IPS-NIHi7 (cell line): ENCODE measurements at regions not wholly inside any gene's neighbourhood (a gene's known extent, or its start where the extent isn't known, plus 50 kb on each side); places are given as distances from the start of the nearest gene placed in this dataset.
"Not testable (repeated sequence)": the region's sequence is repeated elsewhere in the genome, so short reads cannot be mapped to it uniquely, and the experiment has no call there.

Experiments
- DNase-seq: peaks from one replicate; pipeline ENCODE4 v3.0.0; 2012; ENCODE audit warnings: mixed read lengths; ENCODE audit errors: extremely low spot score

DNA sequence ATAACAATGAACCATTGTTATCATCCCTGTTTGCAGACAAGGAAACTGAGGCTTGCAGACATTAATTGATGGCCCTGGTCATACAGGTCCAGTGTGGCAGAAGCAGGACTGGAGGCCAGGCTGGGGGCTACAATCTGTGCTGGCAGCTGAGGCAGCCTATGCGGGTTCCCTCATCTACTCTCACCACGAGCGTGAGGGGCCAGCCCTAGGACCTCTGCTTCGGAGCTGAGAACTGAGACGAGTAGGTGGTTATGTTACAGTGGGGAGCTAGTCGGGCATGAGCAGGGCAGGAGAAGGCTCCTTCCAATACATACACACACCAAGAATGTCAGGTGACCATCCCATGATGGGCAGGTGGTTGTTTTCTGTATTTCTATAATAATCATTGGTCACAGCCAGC lies 82.2 kb upstream of the ASB18 start:
- DNase-seq: no peak

DNA sequence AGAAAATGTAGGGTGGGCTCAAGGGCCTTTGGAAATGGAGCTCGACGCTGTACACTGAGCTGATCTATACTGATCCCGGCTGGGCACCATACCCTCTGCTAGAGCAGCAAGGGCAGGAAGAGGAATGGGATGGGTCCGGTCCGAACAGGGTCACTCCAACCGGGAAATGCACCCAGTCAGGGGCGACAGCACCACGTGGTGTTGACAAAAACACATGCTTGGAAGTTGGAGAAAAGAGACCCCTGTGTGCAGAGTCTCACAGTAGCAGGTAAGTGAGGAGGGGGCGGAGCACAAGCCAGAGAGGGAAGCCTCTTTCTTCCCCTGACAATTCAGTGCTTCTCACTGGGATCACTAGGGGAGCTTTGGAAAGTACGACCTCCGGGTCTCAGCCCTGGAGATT lies 84.1 kb upstream of the ASB18 start:
- DNase-seq: no peak

DNA sequence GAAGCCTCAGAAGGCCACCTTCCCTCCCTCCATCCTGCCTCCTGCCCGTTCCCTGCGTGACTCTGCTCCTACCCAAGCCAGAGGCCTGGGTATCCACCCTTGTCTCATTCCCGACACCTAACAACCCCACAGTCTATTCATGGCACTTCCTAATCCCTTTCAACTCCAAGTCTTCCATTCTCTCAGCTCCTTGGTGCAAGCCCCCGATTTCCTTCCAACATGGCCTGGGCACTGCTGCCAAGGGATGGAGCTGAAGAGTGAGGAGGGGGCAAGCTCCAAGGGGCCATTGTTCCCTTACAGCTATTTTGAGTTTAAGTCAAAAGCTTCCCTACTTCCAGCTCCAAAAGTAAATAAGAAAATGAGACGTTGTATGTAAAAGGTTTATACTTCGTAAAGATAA lies 84.8 kb upstream of the ASB18 start:
- DNase-seq: no peak

DNA sequence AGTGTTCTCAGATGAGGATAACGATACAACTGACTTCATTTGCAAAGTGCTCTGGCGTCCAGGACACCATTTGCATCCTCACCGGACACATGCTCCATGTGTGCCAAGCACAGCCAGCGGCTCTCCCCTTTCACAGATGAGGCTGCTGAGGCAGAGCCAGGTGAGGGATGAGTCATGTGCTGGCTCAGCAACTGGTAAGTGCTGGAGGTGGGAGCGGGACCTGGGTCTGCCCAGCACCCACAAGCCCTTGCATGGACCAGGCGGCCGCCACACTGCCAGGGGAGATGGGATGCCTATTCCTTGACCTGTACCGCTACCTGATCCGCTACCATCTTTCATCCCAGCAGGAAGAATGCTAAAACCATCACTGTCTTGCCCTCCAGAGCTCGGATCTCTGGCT lies 86.2 kb upstream of the ASB18 start:
- DNase-seq: no peak

DNA sequence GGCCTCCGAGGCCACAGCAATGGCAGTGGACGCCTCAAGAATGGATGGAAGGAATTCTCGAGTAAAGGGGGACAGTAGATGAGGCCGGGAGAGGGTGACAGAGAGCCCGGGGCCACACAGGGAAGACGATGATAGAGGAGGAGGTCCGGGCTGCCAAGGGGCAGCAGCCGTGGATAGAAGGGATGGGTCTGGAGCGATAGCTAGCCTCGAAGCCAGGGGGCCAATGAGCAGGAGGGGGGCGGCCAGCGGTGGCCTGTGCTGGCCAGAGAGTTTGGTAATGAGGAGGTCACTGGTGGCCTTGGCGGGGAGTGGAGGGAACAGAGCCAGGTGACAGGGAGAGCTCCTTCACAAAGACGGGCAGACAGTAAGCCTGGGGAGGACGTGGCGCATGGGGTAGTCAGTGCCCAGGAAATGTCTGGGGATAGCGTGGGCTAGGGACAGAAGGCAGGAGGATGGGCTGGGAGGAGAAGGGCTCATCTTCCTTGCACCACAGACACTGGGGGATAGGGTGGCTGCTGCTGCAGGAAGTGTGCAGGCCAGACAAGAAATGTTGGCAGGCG lies 87.8 kb upstream of the ASB18 start:
- no peak for DNase-seq

DNA sequence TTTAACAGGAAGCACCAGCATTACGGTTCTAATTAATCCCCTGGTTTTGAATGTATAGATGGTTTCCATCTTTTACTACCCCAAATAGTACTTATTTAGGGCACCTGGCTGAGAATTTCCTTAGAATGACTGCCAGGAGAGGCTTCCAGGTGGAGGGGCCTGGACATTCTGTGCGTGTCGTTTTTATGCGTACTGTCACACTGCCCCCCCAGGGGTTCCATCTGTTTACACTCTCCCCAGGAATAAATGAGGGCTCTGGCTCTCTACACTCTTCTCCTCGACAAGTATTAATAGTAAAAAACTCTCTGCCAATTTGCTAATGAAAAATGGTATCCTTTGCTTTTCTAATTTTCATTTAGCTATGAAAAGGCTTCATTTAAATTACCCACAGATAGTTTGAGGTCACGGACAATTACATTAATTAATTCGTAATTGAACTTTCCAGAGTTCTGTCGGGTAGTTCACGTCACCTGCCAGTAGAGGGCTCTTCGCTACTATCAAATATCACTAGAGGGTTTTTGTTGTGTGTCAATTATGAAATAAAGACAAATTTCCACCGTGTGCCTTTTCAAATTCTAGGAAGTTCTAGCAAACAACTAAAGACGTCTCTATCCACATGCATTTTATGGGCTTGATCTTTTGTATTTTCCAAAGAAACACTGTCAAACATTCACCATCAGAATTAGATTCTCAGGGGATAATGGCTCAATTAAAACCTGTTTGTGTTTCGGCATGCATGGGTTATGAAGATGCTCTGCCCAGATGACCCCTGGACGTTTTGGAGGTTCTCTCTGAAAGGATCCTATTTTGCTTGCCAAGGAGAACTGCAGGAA lies 88.8 kb upstream of the ASB18 start:
- DNase-seq: no peak

DNA sequence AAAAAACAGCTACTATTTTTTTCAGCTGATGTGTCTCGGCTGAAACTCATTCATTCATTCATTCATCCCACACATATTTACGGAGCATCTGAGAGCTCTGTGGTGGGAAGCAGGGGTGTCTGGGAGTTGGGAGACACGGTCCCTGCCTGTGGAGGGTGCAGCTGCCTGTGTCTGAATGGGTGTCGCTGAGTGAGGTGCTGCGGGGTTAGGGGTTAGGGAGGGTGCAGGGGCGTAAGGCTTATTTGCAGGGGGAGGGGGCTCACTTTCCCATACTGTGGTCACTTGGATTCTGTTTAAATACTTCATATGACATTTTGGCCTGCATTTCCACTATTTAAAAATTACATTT lies 89.4 kb upstream of the ASB18 start:
- DNase-seq: no peak

DNA sequence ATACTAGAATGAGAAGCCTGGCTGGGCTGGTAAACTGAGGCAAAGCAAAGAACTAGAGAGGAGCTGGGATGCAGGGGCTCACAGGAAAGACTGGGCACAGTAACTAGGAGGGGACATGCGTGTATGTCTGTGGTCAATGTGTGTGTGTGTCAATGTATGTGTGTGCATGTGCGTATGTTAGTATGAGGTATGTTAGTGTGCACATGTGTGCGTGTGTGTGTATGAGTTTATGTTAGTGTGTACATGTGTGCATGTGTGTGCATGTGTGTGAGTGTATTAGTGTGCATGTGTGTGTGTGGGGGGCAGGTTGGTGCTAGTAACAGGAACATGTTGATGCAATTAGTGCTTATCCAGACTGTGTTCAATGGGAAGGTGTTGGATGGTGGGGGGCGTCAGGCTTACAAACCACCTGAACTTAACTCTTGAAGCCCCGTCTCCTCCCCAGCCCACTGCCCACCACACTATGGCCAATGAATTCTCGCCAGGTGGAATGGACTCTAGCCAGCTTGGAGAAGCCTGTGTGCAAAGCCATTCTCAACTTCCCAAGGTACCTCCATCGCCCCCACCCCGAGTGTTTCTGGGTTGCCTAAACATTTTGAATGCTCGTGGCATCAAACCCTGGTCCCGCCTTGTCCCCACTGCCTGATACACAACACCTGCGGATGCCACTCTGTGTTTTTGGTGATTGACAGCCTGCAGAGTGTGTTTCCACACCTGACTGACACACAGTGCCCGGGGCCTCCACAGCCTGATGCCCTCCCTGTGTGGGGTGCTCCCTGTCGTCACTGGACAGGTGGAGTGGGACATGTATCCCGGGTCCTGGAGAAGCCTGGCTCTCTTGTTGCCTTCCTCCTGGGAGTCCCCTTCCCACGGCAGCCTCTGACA lies 90.1 kb upstream of the ASB18 start:
- no peak for DNase-seq

DNA sequence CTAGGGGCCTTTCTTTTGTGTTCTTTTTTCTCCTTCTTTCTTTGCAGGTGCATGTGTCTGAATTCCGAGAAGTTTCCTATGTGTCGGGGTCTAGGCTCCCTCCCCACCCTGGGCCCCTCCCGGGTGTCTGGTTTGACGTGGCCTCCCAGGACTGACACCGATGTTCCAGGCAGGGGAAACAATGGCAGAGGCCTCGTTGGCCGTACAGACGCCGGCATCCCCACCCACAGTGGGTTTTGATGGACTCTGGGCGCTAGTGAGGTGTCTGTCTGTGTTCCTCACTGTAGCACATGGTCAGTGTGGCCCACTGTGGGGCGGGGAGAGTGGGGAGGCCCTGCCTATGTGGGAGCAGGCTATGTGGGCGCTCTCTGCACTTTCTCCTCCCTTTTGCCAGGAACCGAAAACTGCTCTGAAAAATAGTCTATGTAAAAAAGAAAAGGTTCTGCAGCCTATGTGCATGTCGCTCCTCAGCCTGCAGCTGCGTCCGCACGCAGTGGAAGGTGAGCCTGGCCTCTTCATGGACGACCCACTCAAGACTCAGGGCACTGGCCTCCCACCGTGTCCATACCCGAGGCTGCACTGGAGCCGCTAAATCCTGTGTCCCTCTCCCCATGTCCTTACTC lies 90.9 kb upstream of the ASB18 start:
- no peak for DNase-seq

DNA sequence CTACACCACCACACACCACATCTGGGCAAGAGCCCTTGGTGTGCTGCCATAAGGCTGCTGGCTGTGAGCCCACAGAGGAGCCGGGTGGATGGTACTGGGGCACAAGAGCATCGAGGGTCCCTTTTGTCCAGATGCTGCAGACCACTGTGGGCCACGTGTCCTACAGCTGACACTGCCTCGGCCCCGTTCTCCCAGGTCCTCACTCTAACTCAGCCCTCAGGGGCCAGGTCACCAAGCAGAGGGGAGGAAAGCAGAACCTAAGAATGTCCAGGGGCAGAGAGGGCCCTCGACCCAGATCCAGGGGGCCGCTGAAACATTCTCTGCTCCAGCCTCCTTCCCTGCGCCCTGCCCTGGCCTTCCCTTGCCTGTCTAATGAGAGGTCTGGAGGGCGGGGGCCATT lies 91.7 kb upstream of the ASB18 start:
- no peak for DNase-seq

DNA sequence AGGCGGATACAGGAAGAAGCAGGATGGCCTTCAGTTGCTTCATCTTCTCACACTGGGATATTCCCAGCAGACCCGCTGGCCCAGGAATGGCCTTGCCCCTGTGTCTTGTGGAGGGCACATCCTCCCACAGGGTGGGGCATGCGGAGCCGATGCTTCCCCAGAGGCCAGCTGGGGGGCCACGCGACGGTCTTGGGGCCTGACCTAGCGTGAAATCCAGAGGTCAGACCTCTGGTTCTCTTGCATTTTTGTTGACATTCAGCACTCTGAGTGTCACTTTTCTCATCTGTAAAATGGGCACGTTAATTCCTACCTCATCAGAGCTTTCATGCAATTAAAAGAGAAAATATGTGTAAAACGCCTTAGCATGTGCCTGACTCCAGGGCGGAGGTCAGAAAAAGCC lies 92.1 kb upstream of the ASB18 start:
- DNase-seq: not testable (repeated sequence)

DNA sequence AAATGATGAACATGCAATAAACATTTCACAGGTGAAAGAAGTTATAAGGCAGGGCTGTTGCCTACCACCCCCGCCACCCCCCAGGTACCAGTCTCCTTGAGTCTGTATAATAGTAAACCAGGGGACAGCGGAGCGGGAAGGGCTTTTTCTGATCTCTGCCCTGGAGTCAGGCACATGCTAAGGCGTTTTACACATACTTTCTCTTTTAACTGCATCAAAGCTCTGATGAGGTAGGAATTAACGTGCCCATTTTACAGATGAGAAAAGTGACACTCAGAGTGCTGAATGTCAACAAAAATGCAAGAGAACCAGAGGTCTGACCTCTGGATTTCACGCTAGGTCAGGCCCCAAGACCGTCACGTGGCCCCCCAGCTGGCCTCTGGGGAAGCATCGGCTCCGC lies 94.3 kb upstream of the ASB18 start:
- DNase-seq: not testable (repeated sequence)

DNA sequence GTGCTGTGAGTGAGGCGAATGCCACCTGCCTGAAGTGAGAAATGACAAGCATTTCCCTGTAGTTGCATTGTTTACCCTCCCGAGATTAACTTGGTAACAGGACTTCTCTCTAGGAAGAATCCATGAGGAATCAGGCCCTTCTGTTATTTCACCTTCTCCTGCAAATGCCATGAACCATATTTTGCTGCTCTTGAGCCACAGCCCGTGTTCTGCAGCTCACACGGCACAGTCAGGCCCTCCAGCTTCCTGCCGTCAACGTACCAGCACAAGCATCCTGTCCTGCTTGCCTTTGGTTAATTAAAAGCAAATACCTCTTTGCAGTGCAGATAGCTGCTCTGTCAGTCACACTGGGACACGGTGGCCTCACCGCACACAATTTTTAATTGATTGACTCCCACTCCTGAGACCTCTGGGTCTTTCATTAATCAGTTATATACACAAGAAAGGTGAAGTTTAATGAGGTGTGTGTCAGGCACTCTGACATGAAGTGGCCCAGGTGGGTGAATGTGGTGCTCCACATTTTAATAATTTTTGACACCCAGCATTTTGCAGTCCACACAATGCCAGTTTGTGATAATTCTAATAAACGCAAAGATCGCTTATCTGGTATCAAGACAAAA lies 95.3 kb upstream of the ASB18 start:
- no peak for DNase-seq

DNA sequence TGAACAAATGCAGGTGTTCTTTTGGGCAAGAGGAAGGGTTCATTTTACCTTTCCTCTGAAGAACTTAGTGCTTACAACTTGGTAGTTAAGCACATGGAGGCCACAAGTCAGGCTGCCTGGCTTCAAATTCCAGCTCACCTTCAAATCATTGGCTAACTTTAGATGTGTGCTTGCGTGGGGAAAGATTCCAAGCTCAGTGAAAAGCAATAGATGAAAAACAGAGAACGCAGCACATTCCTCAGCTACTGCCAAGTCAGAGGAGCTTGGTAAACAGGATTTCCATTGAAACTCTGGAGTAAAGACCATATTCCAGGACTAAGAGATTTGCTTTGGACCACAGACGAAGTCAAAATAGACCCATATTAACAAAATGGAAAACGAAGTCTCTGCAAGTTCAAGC lies 96.3 kb upstream of the ASB18 start:
- no peak for DNase-seq

DNA sequence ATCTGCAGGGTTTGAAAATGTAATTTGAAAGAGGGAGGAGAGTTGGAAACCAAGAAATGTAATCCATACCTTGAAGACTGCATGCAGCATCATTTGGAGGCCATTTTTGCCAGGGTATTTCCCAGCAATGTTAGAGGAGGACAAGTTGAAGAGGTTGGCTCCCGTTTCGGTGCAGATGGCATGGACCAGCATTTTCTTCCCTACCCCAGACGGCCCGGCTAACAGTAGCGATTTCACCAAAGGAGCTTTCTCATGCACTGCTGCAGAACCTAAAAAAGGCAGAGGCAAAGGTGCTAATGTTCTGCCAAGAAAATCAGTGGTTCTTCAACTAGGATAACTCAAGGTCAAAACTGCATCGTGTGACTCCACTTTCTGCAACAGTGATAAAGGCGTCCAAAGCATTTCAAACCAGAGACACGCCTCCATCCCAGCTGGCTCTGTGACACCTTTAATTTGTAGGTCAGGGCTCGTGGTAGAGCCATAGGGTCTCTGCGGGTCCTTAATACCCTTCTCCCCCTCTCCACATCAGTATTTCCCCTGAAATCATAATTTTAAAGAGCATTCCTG lies 99.6 kb upstream of the ASB18 start:
- DNase-seq: no peak

DNA sequence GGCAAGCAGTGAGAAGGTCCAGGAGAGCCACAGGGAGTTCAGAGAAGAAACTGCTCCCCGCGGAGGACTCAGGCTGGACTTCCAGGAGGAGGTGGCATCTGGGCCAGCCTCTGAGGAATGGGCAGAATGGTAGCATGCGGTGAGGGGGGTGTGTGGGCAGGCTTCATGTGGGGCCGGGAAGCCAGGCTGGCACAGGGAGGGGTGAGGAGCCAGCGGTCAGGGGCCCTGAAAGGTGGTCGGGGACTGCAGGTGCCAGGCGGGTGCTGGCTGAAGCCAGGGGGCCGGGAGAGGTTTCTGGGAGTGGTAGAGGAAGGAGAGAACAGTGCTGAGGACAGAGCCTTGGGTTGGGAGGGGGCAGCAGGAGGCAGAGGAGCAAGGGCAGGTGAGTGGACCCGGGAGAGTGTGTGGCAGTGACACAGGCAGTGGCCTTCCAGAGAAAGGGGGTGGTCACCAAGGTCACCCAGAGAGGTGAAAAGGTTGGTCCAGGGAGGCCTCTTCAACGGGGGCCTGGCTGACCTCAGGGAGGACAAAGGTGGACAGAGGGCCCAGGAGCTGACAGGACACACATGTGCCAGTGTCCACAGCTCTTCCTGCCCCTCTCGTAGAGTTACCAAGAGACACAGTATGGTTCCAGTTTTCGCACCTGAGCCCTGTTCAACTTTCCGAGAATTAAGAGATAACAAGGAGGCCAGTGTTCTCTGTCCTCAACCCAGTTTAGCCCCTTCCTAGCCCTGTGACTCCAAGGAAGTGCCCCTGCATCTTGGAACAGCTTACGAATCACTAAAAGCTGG lies 101.2 kb upstream of the ASB18 start:
- no peak for DNase-seq

DNA sequence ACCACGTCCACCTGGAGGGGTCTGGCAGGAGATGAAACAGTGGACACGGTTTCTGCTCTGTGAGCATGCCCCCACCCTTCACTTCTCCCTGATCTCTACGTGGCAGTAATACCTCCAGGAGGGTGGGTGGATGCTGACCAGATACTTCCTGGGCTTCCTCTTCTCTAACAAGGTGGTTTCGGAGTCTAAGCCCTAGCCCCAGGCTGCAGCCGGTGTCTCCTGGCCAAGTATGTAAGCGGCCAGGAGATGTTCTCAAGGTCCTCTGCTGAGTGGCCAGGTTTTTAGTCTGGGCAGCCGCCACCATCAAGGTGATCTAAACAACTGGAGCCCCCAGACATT lies 101.8 kb upstream of the ASB18 start:
- DNase-seq: no peak

DNA sequence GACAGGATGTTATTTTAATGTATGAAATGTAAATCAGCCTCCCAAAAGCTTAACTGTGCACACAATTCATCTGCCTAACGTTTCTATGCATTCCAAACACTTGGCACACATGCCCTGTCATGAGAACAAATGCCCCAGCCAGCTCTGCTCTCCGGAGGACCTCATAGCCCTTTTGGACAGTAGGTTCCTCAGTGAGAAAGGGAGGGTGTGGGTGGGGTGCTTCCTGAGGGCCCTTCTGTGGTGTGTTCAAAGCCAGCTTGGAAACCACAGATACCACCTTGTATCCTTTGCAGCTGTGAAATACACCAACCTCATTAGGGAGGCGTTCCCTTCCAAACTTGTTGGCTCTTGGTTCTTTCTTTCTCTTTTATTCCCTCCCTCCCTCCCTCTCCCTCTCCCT lies 102.2 kb upstream of the ASB18 start:
- no peak for DNase-seq

DNA sequence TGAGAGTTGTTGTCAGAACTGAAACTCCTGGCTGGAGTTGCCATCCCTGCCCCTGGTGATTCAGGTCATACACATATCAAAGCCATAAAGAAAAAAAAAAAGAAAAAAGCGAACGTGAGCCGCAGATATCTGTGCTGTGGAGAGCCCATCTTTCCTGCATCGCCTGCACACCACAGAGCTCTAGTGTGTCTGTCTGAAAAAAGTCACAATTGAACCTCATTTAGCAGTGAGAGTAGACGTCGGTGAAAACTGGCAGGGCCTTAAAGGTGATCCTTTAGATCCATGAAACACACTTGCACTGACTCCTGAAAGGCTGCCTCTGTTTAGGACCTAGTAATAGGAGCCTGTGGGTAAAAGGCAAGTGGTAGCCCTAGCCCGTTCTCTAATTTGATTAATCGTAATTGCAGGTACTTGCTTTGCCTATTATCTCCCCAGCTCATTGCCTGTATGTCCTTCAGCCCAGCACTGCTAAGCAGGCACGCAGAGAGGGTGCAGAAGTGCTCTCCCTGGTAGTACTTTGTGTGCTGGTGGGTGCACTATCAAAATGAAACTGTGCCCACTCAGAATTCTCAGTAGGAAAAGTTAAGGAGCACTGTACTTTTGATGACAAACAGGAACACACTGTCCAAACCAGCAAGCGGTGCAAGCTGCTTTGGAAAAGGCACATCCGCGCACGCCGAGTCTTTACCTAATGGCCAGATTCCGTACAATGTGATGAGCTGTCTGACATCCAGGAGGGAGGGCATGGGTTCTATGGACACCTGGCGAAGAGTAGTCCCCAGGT lies 103.5 kb upstream of the ASB18 start:
- no peak for DNase-seq

DNA sequence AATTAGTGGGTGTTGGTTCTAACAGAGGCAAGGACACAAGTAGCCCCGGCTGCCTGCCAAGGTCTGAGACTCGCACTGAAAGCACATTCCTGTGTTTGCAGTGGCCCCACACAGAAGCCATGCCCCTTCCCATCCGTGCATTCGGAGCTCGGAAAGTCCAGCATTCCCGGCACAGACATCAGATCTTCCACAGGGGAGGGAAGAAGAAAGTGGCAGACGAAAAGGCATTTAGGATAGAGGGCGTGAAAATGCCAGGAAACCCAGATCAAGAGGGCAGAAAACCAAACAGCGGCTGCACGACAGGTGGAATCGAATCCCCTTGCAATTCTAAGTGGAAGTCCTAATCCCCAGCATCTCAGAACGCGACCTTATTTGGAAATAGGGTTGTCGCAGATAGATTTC lies 105.5 kb upstream of the ASB18 start:
- no peak for DNase-seq
